ENCODE measurements at regions not wholly inside any gene's neighbourhood (a gene's known extent, or its start where the extent isn't known, plus 50 kb on each side); places are given as distances from the start of the nearest gene placed in this dataset.

DNA sequence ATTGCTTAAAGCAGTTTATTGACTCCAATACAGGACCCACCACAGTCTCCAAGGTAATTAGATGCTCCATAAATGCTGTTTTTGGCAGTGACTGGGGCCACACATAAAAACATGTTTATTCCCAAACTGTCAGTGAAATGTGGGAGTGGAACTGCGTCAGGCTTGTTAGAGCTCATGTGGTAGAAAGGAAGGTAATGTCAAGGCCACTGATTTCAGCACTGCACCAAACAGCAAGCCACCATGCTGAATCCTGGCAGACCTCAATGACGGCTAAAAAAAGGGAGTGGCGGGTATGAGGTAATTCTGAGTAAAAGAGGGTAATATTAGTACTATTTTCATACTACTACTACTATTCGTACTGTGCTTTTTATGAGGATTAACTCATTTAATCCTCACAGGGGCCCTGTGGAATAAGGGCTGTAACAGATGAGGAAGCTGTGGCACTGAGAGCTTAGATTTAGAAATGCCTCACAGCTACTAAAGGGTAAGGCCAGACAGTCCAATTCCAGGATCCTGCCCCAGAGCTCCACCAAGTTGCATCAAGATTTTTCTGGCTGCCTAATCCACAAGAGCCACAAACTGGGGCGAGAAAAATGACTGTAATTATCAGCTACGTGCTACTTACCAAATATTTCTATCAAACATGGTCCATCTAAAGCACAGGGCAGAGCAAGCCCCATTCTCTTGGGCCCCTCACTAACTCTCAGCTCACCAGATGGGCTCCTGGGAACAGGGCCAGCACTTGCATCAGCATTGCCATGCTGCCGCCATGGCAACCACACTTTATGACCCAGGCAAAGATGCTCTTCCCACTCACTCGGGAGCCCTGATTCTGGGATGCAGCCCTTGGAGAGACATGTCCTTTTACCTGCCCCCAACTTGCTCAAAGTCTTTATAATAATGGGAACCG lies 83.6 kb upstream of the SPATA12 start:
- TF ChIP-seq EZH2 (IDR thresholded peaks at IDR 0.05; ENCODE audit: low read depth): no peak
- TF ChIP-seq, protein P1, sequence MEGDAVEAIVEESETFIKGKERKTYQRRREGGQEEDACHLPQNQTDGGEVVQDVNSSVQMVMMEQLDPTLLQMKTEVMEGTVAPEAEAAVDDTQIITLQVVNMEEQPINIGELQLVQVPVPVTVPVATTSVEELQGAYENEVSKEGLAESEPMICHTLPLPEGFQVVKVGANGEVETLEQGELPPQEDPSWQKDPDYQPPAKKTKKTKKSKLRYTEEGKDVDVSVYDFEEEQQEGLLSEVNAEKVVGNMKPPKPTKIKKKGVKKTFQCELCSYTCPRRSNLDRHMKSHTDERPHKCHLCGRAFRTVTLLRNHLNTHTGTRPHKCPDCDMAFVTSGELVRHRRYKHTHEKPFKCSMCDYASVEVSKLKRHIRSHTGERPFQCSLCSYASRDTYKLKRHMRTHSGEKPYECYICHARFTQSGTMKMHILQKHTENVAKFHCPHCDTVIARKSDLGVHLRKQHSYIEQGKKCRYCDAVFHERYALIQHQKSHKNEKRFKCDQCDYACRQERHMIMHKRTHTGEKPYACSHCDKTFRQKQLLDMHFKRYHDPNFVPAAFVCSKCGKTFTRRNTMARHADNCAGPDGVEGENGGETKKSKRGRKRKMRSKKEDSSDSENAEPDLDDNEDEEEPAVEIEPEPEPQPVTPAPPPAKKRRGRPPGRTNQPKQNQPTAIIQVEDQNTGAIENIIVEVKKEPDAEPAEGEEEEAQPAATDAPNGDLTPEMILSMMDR (conservative IDR thresholded peaks at IDR 0.05): no peak
